DND-41 (cell line): ENCODE measurements at regions not wholly inside any gene's neighbourhood (a gene's known extent, or its start where the extent isn't known, plus 50 kb on each side); places are given as distances from the start of the nearest gene placed in this dataset.
A peak's percentile ranks its signal among the peaks of the same experiment; 100 is the strongest.

Experiments used
- CTCF ChIP-seq: IDR thresholded peaks from 2 replicates; pipeline ENCODE4 v1.5.1; 2012; ENCODE audit warnings: borderline replicate concordance, low read length, moderate library complexity, mild to moderate bottlenecking; ENCODE audit not compliant: poor library complexity, severe bottlenecking; ENCODE audit errors: extremely low read depth
- EZH2 ChIP-seq: IDR thresholded peaks from 3 replicates; pipeline ENCODE4 v1.6.1; 2012; ENCODE audit warnings: borderline replicate concordance, low read depth, mild to moderate bottlenecking, moderate library complexity, low read length, inconsistent platforms; ENCODE audit not compliant: severe bottlenecking

- peak; percentile 69 for TF ChIP-seq CTCF
- no peak for TF ChIP-seq EZH2
These were observed 456.2 kb downstream of the REEP3 start for GRCh38 chr10:63977329-63977923.
